ENCODE measurements at regions not wholly inside any gene's neighbourhood (a gene's known extent, or its start where the extent isn't known, plus 50 kb on each side); places are given as distances from the start of the nearest gene placed in this dataset.

DNA sequence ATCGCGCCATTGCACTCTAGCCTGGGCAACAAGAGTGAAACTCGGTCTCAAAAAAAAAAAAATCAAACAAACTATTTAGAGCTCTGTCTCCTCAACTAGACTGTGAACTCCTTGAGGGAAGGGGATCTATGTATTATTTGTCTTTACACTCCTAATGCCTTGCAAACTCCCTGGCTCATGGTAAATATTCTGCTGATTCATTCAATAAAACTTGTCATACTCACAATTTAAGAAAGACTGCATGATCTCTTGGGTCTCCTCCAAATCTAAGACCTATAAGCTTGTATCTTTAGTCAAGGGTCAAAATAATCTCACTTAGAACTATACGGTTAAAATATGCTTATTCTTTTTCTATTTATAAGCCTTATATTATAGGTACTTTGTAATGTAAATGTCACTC is 90.3 kb upstream of the NR5A2 start:
- TF ChIP-seq, protein P1, sequence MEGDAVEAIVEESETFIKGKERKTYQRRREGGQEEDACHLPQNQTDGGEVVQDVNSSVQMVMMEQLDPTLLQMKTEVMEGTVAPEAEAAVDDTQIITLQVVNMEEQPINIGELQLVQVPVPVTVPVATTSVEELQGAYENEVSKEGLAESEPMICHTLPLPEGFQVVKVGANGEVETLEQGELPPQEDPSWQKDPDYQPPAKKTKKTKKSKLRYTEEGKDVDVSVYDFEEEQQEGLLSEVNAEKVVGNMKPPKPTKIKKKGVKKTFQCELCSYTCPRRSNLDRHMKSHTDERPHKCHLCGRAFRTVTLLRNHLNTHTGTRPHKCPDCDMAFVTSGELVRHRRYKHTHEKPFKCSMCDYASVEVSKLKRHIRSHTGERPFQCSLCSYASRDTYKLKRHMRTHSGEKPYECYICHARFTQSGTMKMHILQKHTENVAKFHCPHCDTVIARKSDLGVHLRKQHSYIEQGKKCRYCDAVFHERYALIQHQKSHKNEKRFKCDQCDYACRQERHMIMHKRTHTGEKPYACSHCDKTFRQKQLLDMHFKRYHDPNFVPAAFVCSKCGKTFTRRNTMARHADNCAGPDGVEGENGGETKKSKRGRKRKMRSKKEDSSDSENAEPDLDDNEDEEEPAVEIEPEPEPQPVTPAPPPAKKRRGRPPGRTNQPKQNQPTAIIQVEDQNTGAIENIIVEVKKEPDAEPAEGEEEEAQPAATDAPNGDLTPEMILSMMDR (conservative IDR thresholded peaks at IDR 0.05 in 1 of 2, IDR thresholded peaks at IDR 0.05 in 1 of 2; ENCODE audit: extremely low read depth in 1 of 2, insufficient read depth in 1 of 2, low read depth in 1 of 2, low read length in 2 of 2) = no peak
- no peak for TF ChIP-seq EZH2 (IDR thresholded peaks at IDR 0.05; ENCODE audit: borderline replicate concordance, low read length)
